HG03571 (cell line): ENCODE measurements at regions not wholly inside any gene's neighbourhood (a gene's known extent, or its start where the extent isn't known, plus 50 kb on each side); places are given as distances from the start of the nearest gene placed in this dataset.
A peak's percentile ranks its signal among the peaks of the same experiment; 100 is the strongest.

Source experiments
- ATAC-seq: cut with Tn5 transposase; IDR thresholded peaks from one replicate; pipeline ENCODE4 v1.9.1; 2021; ENCODE audit not compliant: unreplicated experiment

GRCh38 chr5:56440871-56441740 lies 208.0 kb upstream of the ANKRD55 start:
- no peak for ATAC-seq

GRCh38 chr5:56434986-56435385 lies 201.9 kb upstream of the ANKRD55 start:
- no peak for ATAC-seq

GRCh38 chr5:56433039-56433617 lies 200.0 kb upstream of the ANKRD55 start:
- no peak for ATAC-seq

GRCh38 chr5:56432321-56432720 lies 199.2 kb upstream of the ANKRD55 start:
- no peak for ATAC-seq

GRCh38 chr5:56430422-56430821 lies 197.3 kb upstream of the ANKRD55 start:
- ATAC-seq, result no peak

- ATAC-seq, result no peak
Observed at GRCh38 chr5:56429110-56429561, 196.0 kb upstream of the ANKRD55 start.

- ATAC-seq, result no peak
Observed at GRCh38 chr5:56426693-56427092, 193.6 kb upstream of the ANKRD55 start.

GRCh38 chr5:56422076-56422762 lies 189.1 kb upstream of the ANKRD55 start:
- ATAC-seq, result no peak

GRCh38 chr5:56421246-56422075 lies 188.3 kb upstream of the ANKRD55 start:
- ATAC-seq, result no peak

GRCh38 chr5:56420323-56420722 lies 187.2 kb upstream of the ANKRD55 start:
- no peak for ATAC-seq

GRCh38 chr5:56419667-56420066 lies 186.5 kb upstream of the ANKRD55 start:
- no peak for ATAC-seq

- peak; percentile 84 for ATAC-seq
Observed at GRCh38 chr5:56415356-56415765, 182.2 kb upstream of the ANKRD55 start.

GRCh38 chr5:56414066-56414465 lies 180.9 kb upstream of the ANKRD55 start:
- ATAC-seq, result no peak

- no peak for ATAC-seq
Observed at GRCh38 chr5:56413546-56413945, 180.4 kb upstream of the ANKRD55 start.

- peak; percentile 80 for ATAC-seq
Observed at GRCh38 chr5:56412601-56413379, 179.7 kb upstream of the ANKRD55 start.

- ATAC-seq, result no peak
Observed at GRCh38 chr5:56410696-56411095, 177.6 kb upstream of the ANKRD55 start.

GRCh38 chr5:56409331-56410190 lies 176.4 kb upstream of the ANKRD55 start:
- no peak for ATAC-seq

GRCh38 chr5:56406838-56407237 lies 173.7 kb upstream of the ANKRD55 start:
- ATAC-seq, result no peak

GRCh38 chr5:56406221-56406620 lies 173.1 kb upstream of the ANKRD55 start:
- no peak for ATAC-seq
